IgD-negative memory B cell (primary cell): ENCODE measurements at regions not wholly inside any gene's neighbourhood (a gene's known extent, or its start where the extent isn't known, plus 50 kb on each side); places are given as distances from the start of the nearest gene placed in this dataset.

Source experiments
- H3K27ac Mint-ChIP-seq, 3 donors: one replicate each; pipeline ENCODE4 v1.8.0; 2020 to 2022; ENCODE audit warnings: mild to moderate bottlenecking in 3 of 3, mixed read lengths in 3 of 3, moderate library complexity in 1 of 3
- H3K27me3 Mint-ChIP-seq: one replicate; pipeline ENCODE4 v1.8.0; 2021; ENCODE audit warnings: mixed read lengths
- H3K36me3 Mint-ChIP-seq: one replicate; pipeline ENCODE4 v1.8.0; 2020; ENCODE audit warnings: mild to moderate bottlenecking, mixed read lengths
- H3K4me1 Mint-ChIP-seq, 3 donors: one replicate each; pipeline ENCODE4 v1.8.0; 2020 to 2022; ENCODE audit warnings: mixed read lengths in 3 of 3, mild to moderate bottlenecking in 1 of 3
- H3K4me3 Mint-ChIP-seq, 4 donors: one replicate each; pipeline ENCODE4 v1.8.0; 2020 to 2022; ENCODE audit warnings: mild to moderate bottlenecking in 4 of 4, mixed read lengths in 4 of 4, moderate library complexity in 3 of 4
- H3K9me3 Mint-ChIP-seq, 3 donors: one replicate each; pipeline ENCODE4 v1.8.0; 2020 to 2021; ENCODE audit warnings: mixed read lengths in 3 of 3, mild to moderate bottlenecking in 1 of 3

DNA sequence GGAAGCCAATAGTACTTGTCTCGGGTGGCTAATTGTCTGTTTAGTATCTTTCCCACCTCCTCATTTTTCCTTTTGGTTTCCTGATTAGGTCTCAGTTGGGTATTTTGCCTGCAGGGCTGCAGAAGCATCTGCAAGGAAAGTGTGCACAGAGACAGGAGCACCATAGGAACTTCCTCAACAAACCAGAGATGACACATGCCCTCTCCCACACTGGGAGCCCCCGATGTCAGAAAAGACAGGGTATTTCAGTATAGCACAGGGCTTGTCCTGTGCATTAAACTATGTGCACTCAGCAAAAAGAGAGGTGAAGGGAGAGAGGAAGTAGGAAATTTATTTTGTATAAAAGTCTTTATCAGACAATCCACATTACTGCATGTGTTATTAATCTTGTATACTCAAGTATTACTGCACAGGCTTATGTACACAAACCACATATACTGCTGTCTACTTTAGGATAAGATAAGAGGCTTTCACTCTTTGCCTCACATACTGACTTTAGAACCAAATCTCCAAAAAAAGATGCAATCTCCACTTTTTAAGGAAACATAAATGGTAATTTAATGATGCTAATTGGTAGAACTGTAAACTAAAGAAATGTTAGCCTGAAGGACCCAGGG lies 501.0 kb downstream of the FOXO1 start:
- H3K27ac Mint-ChIP-seq: no peak overlapping the region
- peaks cover 0 to 1% (median 0%) of the 10 kb centered on the region in 3 donors for H3K9me3 Mint-ChIP-seq
- H3K4me3 Mint-ChIP-seq: no peak overlapping the region

DNA sequence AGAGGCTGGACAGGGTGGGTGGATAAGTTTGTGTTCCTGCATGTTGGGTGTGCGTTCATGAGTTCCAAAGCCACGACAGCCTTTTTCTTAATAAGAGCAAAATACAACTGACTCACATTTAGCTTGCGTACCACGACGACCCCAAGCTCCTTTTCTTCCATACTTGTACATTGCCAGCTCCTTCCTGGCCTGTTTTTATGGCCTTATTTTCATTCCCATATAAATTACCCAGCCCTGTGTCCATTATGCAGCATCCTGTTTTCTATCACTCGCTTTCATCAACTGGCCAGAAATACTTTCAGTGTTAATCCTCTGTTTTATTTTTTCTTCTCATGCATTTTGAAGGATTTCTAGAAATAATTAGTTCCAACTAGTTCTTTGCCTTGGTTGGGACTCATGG lies 499.1 kb downstream of the FOXO1 start:
- H3K27me3 Mint-ChIP-seq: peaks cover 13% of the 10 kb centered on the region
- peaks cover 0 to 7% (median 0%) of the 10 kb centered on the region in 3 donors for H3K4me1 Mint-ChIP-seq
- no peak overlapping the region for H3K27ac Mint-ChIP-seq
- no peak overlapping the region for H3K4me3 Mint-ChIP-seq
- peaks cover 0 to 1% (median 0%) of the 10 kb centered on the region in 3 donors for H3K9me3 Mint-ChIP-seq
- H3K36me3 Mint-ChIP-seq: peaks cover 3% of the 10 kb centered on the region

More for the DNA sequence above, 501.0 kb downstream of the FOXO1 start:
- H3K36me3 Mint-ChIP-seq: peaks cover 3% of the 10 kb centered on the region
- peaks cover 13% of the 10 kb centered on the region for H3K27me3 Mint-ChIP-seq
- H3K4me1 Mint-ChIP-seq: peaks cover 4 to 13% (median 6%) of the 10 kb centered on the region in 3 donors

DNA sequence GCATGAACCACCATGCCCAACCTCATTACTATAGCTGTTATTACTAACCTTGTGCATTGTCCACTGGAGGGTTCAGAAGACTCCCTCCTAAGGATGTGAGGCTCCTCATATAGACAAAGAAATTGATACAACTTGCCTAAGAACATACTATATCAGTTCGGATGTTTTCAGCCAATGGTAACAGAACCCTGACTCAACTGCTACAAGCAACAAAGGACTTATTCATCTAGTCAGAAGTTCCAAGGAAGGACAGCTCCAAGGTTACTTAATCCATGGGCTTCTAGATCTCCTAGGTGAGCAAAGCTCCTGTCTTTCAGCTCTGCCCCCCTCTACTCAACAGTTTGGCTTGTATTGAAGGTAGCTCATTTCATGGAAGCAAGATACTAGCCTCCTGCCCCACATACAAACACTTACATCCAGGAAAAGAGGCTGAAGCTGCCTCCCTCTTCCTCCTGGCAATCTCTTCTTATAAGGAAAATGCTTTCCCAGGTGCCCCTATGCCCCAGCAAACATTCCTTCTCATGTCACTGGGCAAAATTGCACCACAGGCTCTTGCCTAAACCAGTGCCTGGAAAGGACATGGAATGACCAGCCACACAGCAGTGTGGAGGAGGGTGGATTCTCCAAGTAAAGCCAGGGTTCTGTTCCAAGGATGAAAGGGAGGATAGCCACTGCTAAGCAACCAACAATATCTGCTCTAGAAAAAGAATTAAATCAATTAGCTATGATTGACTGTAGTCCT lies 497.8 kb downstream of the FOXO1 start:
- Mint-ChIP-seq H3K27ac (peak overlapping the region in 1 of 3 donors; percentile 25), H3K9me3 (peaks cover 0 to 1% (median 0%) of the 10 kb centered on the region in 3 donors), H3K4me1 (peaks cover 0 to 7% (median 0%) of the 10 kb centered on the region in 3 donors), H3K27me3 (peaks cover 16% of the 10 kb centered on the region), H3K36me3 (peaks cover 3% of the 10 kb centered on the region), H3K4me3 (no peak overlapping the region)

DNA sequence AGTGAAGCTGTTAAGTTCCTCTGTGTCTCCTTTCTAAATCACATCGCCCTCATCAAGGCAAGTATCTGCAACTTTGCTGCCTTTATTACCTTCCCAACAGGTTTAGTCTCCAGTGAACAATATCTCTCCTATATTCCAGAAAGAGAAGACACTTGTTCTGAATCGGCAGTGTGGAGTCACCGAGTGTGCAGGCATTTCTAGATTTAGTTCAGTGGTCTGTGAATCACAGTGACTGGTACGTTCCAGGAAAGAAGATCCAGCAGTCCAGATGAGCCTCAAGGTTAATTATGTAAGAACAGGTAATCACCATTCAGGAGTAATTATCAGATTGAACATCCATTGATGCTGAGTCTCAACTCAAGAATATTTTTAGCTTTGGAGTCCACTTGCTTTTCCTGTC lies 497.0 kb downstream of the FOXO1 start:
- Mint-ChIP-seq H3K27me3 (peaks cover 16% of the 10 kb centered on the region), H3K4me3 (no peak overlapping the region), H3K27ac (peak overlapping the region in 1 of 3 donors; percentile 7), H3K36me3 (peaks cover 3% of the 10 kb centered on the region), H3K4me1 (peaks cover 0 to 7% (median 0%) of the 10 kb centered on the region in 3 donors), H3K9me3 (peaks cover 0 to 1% (median 0%) of the 10 kb centered on the region in 3 donors)

DNA sequence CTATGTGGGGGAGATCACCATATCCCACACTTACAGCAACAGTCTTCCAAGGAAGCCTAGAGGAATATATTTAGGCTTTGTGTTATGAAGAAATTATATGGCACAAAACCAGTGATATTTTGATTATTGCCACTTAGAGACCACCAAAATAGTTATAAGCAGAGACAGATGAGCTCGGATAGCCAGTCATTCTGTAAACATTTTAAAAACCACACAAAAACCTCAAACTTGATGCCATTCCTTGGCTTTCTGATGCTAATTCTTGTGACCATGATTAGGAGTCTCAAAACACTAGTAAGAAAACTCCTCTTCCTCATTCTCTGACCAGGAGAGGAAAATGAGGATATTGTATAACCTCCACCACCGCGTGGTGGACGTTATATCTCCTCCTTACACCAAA lies 496.4 kb downstream of the FOXO1 start:
- H3K4me1 Mint-ChIP-seq: peaks cover 0 to 7% (median 0%) of the 10 kb centered on the region in 3 donors
- H3K36me3 Mint-ChIP-seq: peaks cover 3% of the 10 kb centered on the region
- H3K4me3 Mint-ChIP-seq: no peak overlapping the region
- H3K27ac Mint-ChIP-seq: peak overlapping the region in 1 of 3 donors; percentile 7
- peaks cover 16% of the 10 kb centered on the region for H3K27me3 Mint-ChIP-seq
- H3K9me3 Mint-ChIP-seq: peaks cover 0 to 1% (median 0%) of the 10 kb centered on the region in 3 donors

DNA sequence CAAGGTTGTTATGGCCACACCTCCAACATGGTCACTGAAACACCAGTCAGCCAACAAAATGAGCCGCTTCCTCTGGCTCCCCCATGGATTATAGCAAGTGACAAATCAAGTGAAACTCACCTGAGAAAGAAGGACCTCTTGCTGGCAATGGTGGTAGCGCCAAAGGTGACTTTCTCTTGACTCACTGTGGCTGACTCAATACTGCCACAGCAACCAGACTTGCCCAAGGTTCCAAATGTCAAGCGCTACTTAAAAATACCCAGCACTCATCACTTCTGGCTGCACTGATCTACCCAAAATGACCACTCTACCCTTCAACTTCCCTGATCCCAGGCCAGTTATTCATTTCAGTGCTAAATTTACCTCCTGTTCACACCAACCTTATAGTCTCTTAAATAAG lies 495.5 kb downstream of the FOXO1 start:
- peaks cover 11% of the 10 kb centered on the region for H3K27me3 Mint-ChIP-seq
- H3K9me3 Mint-ChIP-seq: peaks cover 0 to 1% (median 0%) of the 10 kb centered on the region in 3 donors
- H3K27ac Mint-ChIP-seq: no peak overlapping the region
- peaks cover 3% of the 10 kb centered on the region for H3K36me3 Mint-ChIP-seq
- H3K4me3 Mint-ChIP-seq: no peak overlapping the region
- peaks cover 0 to 3% (median 0%) of the 10 kb centered on the region in 3 donors for H3K4me1 Mint-ChIP-seq

DNA sequence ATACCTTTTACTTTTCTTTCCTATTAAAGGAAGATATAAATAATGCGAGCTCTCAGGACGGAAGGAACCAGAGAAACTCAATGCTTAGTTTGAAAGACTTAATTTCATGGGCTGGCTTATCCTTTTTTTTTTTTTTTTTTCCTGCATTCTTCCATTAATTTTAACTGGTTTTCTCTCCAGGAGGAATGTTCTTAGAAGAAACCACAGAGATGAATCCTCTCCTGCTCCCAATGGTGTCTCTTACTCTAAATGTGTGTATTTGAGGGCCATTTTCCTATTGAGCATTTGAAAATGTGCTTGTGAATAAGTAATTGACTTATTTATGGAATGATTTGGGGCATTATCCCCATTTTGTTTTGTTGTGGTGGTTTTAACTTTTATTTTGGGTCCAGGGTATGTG lies 494.9 kb downstream of the FOXO1 start:
- H3K36me3 Mint-ChIP-seq: peaks cover 3% of the 10 kb centered on the region
- H3K9me3 Mint-ChIP-seq: peaks cover 0 to 1% (median 0%) of the 10 kb centered on the region in 3 donors
- no peak overlapping the region for H3K27ac Mint-ChIP-seq
- H3K4me1 Mint-ChIP-seq: peaks cover 0 to 1% (median 0%) of the 10 kb centered on the region in 3 donors
- H3K27me3 Mint-ChIP-seq: peaks cover 11% of the 10 kb centered on the region
- H3K4me3 Mint-ChIP-seq: no peak overlapping the region

DNA sequence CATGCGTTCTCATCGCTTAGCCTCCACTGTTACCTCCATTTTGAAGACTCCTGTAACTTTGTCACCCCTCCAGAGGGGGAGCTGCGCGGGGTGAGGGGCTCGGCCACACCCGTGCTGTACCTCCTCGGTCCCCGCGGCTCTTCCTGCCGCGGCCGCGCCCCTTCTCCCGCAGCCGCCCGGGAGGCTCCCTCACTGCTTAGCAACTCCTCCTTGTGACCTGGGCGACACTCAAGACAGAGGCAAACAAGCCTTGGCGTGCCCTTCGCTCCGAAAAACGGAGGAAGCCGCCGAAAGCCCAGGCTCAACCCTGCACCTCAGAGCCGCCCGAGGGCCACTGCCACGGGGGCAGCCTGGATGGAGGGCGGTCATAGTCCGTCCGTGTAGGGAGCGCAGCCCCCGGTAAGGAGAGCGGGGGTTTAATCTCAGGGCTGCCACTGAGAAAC lies 494.3 kb downstream of the FOXO1 start:
- peaks cover 0 to 1% (median 0%) of the 10 kb centered on the region in 3 donors for H3K9me3 Mint-ChIP-seq
- H3K36me3 Mint-ChIP-seq: peaks cover 2% of the 10 kb centered on the region
- H3K27ac Mint-ChIP-seq: no peak overlapping the region
- no peak overlapping the region for H3K4me3 Mint-ChIP-seq
- peaks cover 11% of the 10 kb centered on the region for H3K27me3 Mint-ChIP-seq
- H3K4me1 Mint-ChIP-seq: no peaks in the 10 kb centered on the region

DNA sequence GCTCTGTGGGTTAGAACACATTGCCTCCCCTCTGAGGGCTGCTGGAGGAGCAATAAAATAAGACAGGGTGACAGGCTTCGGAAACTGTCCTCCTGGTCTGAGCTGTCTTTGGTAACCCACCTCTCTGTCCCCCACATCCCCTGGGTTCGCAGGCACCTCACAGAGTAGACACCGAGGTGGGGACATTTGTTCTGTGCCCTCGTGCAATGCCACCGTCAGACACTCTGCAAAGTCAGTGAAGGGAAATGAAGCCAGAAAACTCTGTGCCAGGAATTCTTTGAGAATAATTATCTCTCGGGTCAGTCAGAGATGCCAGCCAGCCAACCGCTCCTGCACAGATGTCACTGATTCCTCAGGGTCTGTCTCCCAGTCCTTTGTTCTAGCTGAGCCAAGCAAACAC lies 493.6 kb downstream of the FOXO1 start:
- no peaks in the 10 kb centered on the region for H3K4me1 Mint-ChIP-seq
- H3K36me3 Mint-ChIP-seq: peaks cover 2% of the 10 kb centered on the region
- peaks cover 11% of the 10 kb centered on the region for H3K27me3 Mint-ChIP-seq
- no peak overlapping the region for H3K27ac Mint-ChIP-seq
- H3K9me3 Mint-ChIP-seq: peaks cover 0 to 1% (median 0%) of the 10 kb centered on the region in 3 donors
- H3K4me3 Mint-ChIP-seq: no peak overlapping the region

DNA sequence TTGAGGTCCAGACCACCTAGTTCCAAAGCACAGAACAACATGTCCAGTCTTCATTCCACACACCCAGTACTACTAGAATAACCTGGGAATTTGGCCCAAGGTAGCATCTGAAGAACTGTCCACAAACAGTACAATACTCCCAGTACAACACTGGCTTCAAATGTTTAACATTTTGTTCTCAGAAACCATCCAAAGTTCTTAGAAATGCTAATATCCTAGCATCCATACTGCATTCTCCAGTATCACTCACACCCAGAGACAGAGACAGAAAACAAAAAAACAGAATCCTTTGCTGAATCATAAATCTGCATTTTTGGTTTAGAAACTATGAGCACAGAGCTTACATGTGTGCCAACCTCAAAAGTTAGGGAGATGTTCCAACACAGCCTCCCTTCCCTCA lies 490.8 kb downstream of the FOXO1 start:
- peaks cover 3% of the 10 kb centered on the region for H3K27me3 Mint-ChIP-seq
- peaks cover 0 to 1% (median 0%) of the 10 kb centered on the region in 3 donors for H3K4me1 Mint-ChIP-seq
- H3K36me3 Mint-ChIP-seq: peaks cover 2% of the 10 kb centered on the region
- no peaks in the 10 kb centered on the region for H3K9me3 Mint-ChIP-seq
- H3K27ac Mint-ChIP-seq: no peak overlapping the region
- H3K4me3 Mint-ChIP-seq: no peak overlapping the region

DNA sequence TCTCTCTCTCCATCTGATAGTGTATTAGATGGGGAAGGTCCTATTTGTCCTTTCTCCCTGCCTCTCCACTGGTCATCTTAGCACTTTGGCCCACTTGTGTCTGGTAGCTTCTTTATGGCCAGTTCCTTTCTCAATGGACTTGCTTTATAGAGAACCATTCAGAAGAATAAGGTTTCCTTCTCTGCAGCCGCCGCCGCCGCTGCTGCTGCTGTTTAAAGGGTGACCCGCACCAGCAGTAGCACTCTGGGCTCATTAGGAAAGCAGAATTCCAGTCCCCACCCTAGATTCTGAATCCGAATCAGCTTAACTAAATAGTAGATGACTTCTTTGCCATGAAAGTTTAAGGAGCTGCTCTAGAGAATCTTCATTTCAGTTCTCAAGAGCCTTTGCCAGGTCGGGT lies 490.2 kb downstream of the FOXO1 start:
- Mint-ChIP-seq H3K36me3 (peaks cover 2% of the 10 kb centered on the region), H3K4me3 (no peak overlapping the region), H3K9me3 (no peaks in the 10 kb centered on the region), H3K4me1 (peaks cover 0 to 1% (median 0%) of the 10 kb centered on the region in 3 donors), H3K27ac (no peak overlapping the region), H3K27me3 (peaks cover 3% of the 10 kb centered on the region)

DNA sequence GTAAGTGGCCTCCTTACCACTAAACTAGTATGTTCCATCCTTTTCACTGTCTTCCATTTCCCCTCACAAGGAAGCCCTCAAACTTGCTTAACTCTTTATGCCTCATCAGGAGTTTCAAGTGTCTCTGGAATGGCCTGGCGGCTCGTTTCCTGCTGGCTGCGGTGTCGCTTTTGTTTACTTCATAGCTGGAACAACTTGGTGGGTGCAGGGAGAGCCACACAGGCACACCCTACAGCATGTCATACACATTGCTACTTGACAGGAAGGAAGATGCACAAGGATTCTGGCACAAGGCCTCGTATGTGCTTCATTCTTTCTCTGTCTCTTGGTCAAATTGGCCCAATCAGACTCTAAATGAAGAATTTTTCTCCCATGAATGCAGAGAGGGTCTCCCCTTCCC lies 488.3 kb downstream of the FOXO1 start:
- H3K27me3 Mint-ChIP-seq: no peaks in the 10 kb centered on the region
- H3K4me3 Mint-ChIP-seq: no peak overlapping the region
- H3K4me1 Mint-ChIP-seq: peaks cover 0 to 1% (median 0%) of the 10 kb centered on the region in 3 donors
- no peak overlapping the region for H3K27ac Mint-ChIP-seq
- peaks cover 2% of the 10 kb centered on the region for H3K36me3 Mint-ChIP-seq
- H3K9me3 Mint-ChIP-seq: no peaks in the 10 kb centered on the region

DNA sequence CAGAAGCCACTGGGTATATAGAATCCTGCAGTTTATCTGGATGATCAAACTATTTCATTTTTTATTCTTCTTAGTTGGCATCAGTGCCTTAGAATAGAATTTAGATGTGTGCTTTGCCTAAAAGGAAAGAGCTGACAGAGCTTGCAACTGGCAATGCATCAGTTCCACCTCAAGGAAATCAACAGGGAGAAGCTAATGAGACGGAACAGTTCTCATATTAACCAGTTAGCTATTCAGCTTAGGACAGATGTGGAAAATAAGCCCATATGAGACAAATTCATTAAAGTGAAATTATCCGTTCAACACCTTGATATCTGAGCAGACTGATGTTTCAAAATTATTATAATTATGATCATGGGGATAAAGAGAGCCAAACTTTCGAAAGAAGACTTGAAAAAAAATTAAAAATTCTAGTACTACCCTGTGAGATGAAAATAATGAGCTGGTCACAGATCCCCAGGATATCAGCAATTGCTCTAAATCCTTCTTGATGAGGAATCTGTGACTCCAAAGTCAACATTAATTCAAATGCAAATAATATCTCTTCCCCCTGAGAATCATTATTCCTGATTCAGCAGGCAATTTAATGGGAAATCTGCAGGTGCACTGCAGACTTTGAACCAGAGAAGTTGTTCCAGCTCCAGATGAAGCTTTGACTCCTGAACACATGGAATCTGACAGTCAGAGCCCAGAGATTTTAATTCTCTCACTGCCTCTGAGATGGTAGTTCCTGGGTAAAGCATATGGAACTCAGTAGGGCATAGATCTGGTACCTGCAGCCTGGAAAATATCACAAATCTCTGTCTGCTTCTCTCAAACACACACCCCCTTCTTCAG lies 486.8 kb downstream of the FOXO1 start:
- peaks cover 1 to 7% (median 2%) of the 10 kb centered on the region in 3 donors for H3K4me1 Mint-ChIP-seq
- H3K36me3 Mint-ChIP-seq: peaks cover 2% of the 10 kb centered on the region

DNA sequence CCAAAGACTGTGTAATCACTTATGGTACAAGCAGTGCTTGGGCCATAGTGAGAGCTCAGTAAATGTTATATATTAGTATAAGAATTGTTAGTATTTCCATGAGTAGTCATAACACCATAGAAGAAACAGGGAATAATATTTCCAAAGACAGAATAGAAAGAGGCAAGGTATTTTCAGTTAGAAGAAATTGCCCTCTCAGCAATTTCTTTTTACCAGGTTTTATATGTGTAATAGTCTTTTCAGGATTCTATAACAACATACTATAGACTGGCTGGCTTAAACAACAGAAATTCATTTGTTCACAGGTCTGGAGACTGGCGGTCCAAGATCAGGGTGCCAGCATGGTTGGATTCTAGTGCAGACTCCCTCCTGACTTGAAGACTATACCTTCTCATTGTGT lies 485.7 kb downstream of the FOXO1 start:
- H3K4me3 Mint-ChIP-seq: no peak overlapping the region
- H3K27ac Mint-ChIP-seq: no peak overlapping the region
- peaks cover 8 to 14% (median 10%) of the 10 kb centered on the region in 3 donors for H3K4me1 Mint-ChIP-seq
- no peaks in the 10 kb centered on the region for H3K27me3 Mint-ChIP-seq
- peaks cover 4% of the 10 kb centered on the region for H3K36me3 Mint-ChIP-seq
- H3K9me3 Mint-ChIP-seq: no peaks in the 10 kb centered on the region

More for the DNA sequence above, 486.8 kb downstream of the FOXO1 start:
- no peak overlapping the region for H3K4me3 Mint-ChIP-seq
- H3K27me3 Mint-ChIP-seq: no peaks in the 10 kb centered on the region
- H3K27ac Mint-ChIP-seq: no peak overlapping the region
- no peaks in the 10 kb centered on the region for H3K9me3 Mint-ChIP-seq
